Upper lobe of left lung (tissue), 4 donors: ENCODE measurements at regions not wholly inside any gene's neighbourhood (a gene's known extent, or its start where the extent isn't known, plus 50 kb on each side); places are given as distances from the start of the nearest gene placed in this dataset.

Experiments
- EP300 ChIP-seq, 4 donors: sonication (generic); formaldehyde crosslinking; IDR thresholded peaks; one replicate each; pipeline ENCODE4 v1.5.1; 2017; ENCODE audit warnings: antibody characterized with exemption in 4 of 4, control low read depth in 2 of 4
- TF ChIP-seq, protein P1 (sequence below), 6 experiments: fragments of 450-650 bp in 4 of 6; fragments of 200-600 bp in 2 of 6; sonication (generic) in 2 of 6; IDR thresholded peaks; one replicate each; pipeline ENCODE4 v1.5.1; 2016 to 2019; ENCODE audit warnings: antibody characterized with exemption in 6 of 6

GRCh38 chr4:85244638-85245037, 230.3 kb upstream of the ARHGAP24 start:
- TF ChIP-seq EP300 (IDR thresholded peaks at IDR 0.05) = no peak
- TF ChIP-seq, protein P1, sequence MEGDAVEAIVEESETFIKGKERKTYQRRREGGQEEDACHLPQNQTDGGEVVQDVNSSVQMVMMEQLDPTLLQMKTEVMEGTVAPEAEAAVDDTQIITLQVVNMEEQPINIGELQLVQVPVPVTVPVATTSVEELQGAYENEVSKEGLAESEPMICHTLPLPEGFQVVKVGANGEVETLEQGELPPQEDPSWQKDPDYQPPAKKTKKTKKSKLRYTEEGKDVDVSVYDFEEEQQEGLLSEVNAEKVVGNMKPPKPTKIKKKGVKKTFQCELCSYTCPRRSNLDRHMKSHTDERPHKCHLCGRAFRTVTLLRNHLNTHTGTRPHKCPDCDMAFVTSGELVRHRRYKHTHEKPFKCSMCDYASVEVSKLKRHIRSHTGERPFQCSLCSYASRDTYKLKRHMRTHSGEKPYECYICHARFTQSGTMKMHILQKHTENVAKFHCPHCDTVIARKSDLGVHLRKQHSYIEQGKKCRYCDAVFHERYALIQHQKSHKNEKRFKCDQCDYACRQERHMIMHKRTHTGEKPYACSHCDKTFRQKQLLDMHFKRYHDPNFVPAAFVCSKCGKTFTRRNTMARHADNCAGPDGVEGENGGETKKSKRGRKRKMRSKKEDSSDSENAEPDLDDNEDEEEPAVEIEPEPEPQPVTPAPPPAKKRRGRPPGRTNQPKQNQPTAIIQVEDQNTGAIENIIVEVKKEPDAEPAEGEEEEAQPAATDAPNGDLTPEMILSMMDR (IDR thresholded peaks at IDR 0.05) = no peak
